ENCODE measurements at regions not wholly inside any gene's neighbourhood (a gene's known extent, or its start where the extent isn't known, plus 50 kb on each side); places are given as distances from the start of the nearest gene placed in this dataset.

DNA sequence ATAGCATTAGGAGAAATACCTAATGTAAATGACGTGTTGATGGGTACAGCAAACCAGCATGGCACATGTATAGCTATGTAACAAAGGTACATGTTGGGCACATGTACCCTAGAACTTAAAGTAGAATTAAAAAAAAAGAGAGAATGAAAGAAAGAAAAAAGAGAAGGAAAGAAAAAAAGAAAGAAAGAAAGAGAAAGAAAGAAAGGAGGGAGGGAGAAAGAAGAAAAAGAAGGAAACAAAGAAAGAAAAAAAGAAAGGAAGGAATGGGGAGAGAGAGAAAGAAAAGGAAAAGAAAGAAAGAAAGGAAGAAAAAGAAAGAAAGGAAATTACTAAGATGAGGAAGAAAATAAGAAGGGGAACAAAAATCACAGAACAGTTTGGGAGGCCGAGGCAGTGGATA, 925.5 kb downstream of the LRFN5 start:
- H3K27me3 ChIP-seq (ENCODE audit: control insufficient read depth in 1 of 2, insufficient read depth in 2 of 2, low read length in 2 of 2): no peaks in the 10 kb centered on the region

More for the DNA sequence above, 925.5 kb downstream of the LRFN5 start:
- Histone ChIP-seq H3K79me2 (ENCODE audit: insufficient read depth, low read length) (no peaks in the 10 kb centered on the region), H4K20me1 (ENCODE audit: insufficient read depth, low read length) (no peaks in the 10 kb centered on the region), H3K4me2 (ENCODE audit: low read depth, low read length) (no peak overlapping the region), H3K4me3 (replicated peaks in 1 of 3; ENCODE audit: insufficient read depth in 1 of 3, low read depth in 2 of 3, low read length in 3 of 3) (no peak overlapping the region), H3K4me1 (ENCODE audit: insufficient read depth, low read length) (no peaks in the 10 kb centered on the region), H2AFZ (ENCODE audit: low read length) (no peak overlapping the region), H3K9ac (ENCODE audit: insufficient read depth, low read depth, low read length) (no peak overlapping the region), H3K9me3 (ENCODE audit: low read length) (peaks cover 77% of the 10 kb centered on the region), H3K27ac (ENCODE audit: extremely low read length, insufficient read depth, low read length) (no peak overlapping the region), H3K36me3 (replicated peaks in 1 of 2; ENCODE audit: control insufficient read depth in 1 of 2, insufficient read depth in 2 of 2, low read length in 2 of 2) (no peaks in the 10 kb centered on the region)
- 2% methylated on average over 2 of the region's 2 CpGs for WGBS (ENCODE audit: low lambda C conversion rate)
- no TSS peak for BruUV-seq (replicated peaks)
- in situ Hi-C loops (cut with HindIII; ENCODE audit: extremely low pct_ligation_motif_present, low pct_unique_long_range_greater_than_20kb) (no loop called here), intact Hi-C loops (cut with micrococcal nuclease; ENCODE audit: unreplicated experiment) (no loop called here)
- no peak for FAIRE-seq
- ChIA-PET CTCF (ENCODE audit: low intra/inter-chr PET ratio, low total read pairs) (no interaction called here), POLR2A (no interaction called here)
- ATAC-seq: no peak
- TF ChIP-seq NONO (IDR thresholded peaks at IDR 0.05) (0 out of 2 replicates have a peak, but pooled peaks have one; percentile 32), NONO (CRISPR knock-in tag; conservative IDR thresholded peaks at IDR 0.05) (no peak), SOX6 (IDR thresholded peaks at IDR 0.05) (peak; percentile 77; the same call in 1 of the 2 replicates), SOX6 (CRISPR knock-in tag; IDR thresholded peaks at IDR 0.05) (no peak), TAF15 (IDR thresholded peaks at IDR 0.05; ENCODE audit: low read depth, low read length, poor library complexity, severe bottlenecking) (no peak), ZNF660 (CRISPR knock-in tag; IDR thresholded peaks at IDR 0.05; ENCODE audit: borderline replicate concordance, low read depth) (no peak), FOXP1 (IDR thresholded peaks at IDR 0.05) (peak; percentile 17; the same call in 1 of the 2 replicates), FOXP1 (CRISPR knock-in tag; IDR thresholded peaks at IDR 0.05) (no peak)
- TF ChIP-seq, protein P1, sequence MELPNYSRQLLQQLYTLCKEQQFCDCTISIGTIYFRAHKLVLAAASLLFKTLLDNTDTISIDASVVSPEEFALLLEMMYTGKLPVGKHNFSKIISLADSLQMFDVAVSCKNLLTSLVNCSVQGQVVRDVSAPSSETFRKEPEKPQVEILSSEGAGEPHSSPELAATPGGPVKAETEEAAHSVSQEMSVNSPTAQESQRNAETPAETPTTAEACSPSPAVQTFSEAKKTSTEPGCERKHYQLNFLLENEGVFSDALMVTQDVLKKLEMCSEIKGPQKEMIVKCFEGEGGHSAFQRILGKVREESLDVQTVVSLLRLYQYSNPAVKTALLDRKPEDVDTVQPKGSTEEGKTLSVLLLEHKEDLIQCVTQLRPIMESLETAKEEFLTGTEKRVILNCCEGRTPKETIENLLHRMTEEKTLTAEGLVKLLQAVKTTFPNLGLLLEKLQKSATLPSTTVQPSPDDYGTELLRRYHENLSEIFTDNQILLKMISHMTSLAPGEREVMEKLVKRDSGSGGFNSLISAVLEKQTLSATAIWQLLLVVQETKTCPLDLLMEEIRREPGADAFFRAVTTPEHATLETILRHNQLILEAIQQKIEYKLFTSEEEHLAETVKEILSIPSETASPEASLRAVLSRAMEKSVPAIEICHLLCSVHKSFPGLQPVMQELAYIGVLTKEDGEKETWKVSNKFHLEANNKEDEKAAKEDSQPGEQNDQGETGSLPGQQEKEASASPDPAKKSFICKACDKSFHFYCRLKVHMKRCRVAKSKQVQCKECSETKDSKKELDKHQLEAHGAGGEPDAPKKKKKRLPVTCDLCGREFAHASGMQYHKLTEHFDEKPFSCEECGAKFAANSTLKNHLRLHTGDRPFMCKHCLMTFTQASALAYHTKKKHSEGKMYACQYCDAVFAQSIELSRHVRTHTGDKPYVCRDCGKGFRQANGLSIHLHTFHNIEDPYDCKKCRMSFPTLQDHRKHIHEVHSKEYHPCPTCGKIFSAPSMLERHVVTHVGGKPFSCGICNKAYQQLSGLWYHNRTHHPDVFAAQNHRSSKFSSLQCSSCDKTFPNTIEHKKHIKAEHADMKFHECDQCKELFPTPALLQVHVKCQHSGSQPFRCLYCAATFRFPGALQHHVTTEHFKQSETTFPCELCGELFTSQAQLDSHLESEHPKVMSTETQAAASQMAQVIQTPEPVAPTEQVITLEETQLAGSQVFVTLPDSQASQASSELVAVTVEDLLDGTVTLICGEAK (IDR thresholded peaks at IDR 0.05): 0 out of 2 replicates have a peak, but pooled peaks have one; percentile 6
- TF ChIP-seq, protein P1 (CRISPR knock-in tag; IDR thresholded peaks at IDR 0.05): no peak
- TF ChIP-seq, protein P2, sequence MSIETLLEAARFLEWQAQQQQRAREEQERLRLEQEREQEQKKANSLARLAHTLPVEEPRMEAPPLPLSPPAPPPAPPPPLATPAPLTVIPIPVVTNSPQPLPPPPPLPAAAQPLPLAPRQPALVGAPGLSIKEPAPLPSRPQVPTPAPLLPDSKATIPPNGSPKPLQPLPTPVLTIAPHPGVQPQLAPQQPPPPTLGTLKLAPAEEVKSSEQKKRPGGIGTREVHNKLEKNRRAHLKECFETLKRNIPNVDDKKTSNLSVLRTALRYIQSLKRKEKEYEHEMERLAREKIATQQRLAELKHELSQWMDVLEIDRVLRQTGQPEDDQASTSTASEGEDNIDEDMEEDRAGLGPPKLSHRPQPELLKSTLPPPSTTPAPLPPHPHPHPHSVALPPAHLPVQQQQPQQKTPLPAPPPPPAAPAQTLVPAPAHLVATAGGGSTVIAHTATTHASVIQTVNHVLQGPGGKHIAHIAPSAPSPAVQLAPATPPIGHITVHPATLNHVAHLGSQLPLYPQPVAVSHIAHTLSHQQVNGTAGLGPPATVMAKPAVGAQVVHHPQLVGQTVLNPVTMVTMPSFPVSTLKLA (IDR thresholded peaks at IDR 0.05): peak; percentile 72; the same call in 1 of the 2 replicates
- TF ChIP-seq, protein P3, sequence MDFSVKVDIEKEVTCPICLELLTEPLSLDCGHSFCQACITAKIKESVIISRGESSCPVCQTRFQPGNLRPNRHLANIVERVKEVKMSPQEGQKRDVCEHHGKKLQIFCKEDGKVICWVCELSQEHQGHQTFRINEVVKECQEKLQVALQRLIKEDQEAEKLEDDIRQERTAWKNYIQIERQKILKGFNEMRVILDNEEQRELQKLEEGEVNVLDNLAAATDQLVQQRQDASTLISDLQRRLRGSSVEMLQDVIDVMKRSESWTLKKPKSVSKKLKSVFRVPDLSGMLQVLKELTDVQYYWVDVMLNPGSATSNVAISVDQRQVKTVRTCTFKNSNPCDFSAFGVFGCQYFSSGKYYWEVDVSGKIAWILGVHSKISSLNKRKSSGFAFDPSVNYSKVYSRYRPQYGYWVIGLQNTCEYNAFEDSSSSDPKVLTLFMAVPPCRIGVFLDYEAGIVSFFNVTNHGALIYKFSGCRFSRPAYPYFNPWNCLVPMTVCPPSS (IDR thresholded peaks at IDR 0.05): peak; percentile 92; the same call in 1 of the 2 replicates
- no peak for DNase-seq (ENCODE audit: low spot score)
